HEK293 (cell line): ENCODE measurements at regions not wholly inside any gene's neighbourhood (a gene's known extent, or its start where the extent isn't known, plus 50 kb on each side); places are given as distances from the start of the nearest gene placed in this dataset.

Experiments used
- CTCF ChIA-PET: fragments of 350-600 bp; formaldehyde crosslinking; extraction: SDS; loops from one replicate; lab custom pipeline; 2021; ENCODE audit warnings: antibody characterized with exemption; lab: Yijun Ruan, JAX
- POLR2A ChIA-PET: fragments of 300-600 bp; formaldehyde crosslinking; extraction: SDS; loops from one replicate; lab custom pipeline; 2020; ENCODE audit warnings: antibody characterized with exemption, inconsistent platforms; lab: Yijun Ruan, JAX
- H3K27ac ChIP-seq: fragments of 200-500 bp; sonication (Bioruptor generic); 2 replicates; pipeline ENCODE4 v1.5.1; 2014; ENCODE audit warnings: low read depth, low read length, control low read depth, inconsistent platforms; ENCODE audit errors: extremely low read depth
- H3K36me3 ChIP-seq, 2 experiments: fragments of 200-500 bp in 1 of 2; sonication (Bioruptor generic) in 1 of 2; 1 replicate in 1 of 2; 2 replicates in 1 of 2; pipeline ENCODE4 v1.5.1; 2014 to 2017; ENCODE audit warnings: inconsistent platforms in 2 of 2, low read length in 2 of 2; ENCODE audit not compliant: control insufficient read depth in 2 of 2, insufficient read depth in 1 of 2
- H3K4me1 ChIP-seq: fragments of 200-500 bp; sonication (Bioruptor generic); 2 replicates; pipeline ENCODE4 v1.5.1; 2014; ENCODE audit warnings: mild to moderate bottlenecking, low read length, inconsistent platforms; ENCODE audit not compliant: control insufficient read depth, insufficient read depth
- H3K4me3 ChIP-seq: 2 replicates; pipeline ENCODE4 v1.5.1; 2011; ENCODE audit warnings: low read depth, mild to moderate bottlenecking, control low read depth, low read length, moderate library complexity
- H3K9me3 ChIP-seq: fragments of 200-500 bp; sonication (Bioruptor generic); 2 replicates; pipeline ENCODE4 v1.5.1; 2014; ENCODE audit warnings: low read depth, low read length, inconsistent platforms; ENCODE audit not compliant: control insufficient read depth, insufficient read depth
- ATF2 ChIP-seq: fragments of 450-650 bp; formaldehyde crosslinking; IDR thresholded peaks from 2 replicates; pipeline ENCODE4 v1.5.1; 2016; ENCODE audit warnings: missing biosample characterization, missing genetic modification characterization, low read depth
- GLIS1 ChIP-seq: fragments of 450-650 bp; formaldehyde crosslinking; IDR thresholded peaks from 2 replicates; pipeline ENCODE4 v1.5.1; 2016; ENCODE audit warnings: missing biosample characterization, missing genetic modification characterization
- GLIS2 ChIP-seq: fragments of 450-650 bp; formaldehyde crosslinking; IDR thresholded peaks from 2 replicates; pipeline ENCODE4 v1.5.1; 2016; ENCODE audit warnings: missing biosample characterization, missing genetic modification characterization
- HIC1 ChIP-seq: fragments of 450-650 bp; formaldehyde crosslinking; IDR thresholded peaks from 2 replicates; pipeline ENCODE4 v1.5.1; 2016; ENCODE audit warnings: missing biosample characterization, missing genetic modification characterization
- OVOL3 ChIP-seq: fragments of 450-650 bp; formaldehyde crosslinking; IDR thresholded peaks from 2 replicates; pipeline ENCODE4 v1.5.1; 2016; ENCODE audit warnings: missing biosample characterization, missing genetic modification characterization
- RBAK ChIP-seq: fragments of 450-650 bp; formaldehyde crosslinking; IDR thresholded peaks from 2 replicates; pipeline ENCODE4 v1.5.1; 2016; ENCODE audit warnings: missing biosample characterization, missing genetic modification characterization
- TCF7L2 ChIP-seq: IDR thresholded peaks from 2 replicates; pipeline ENCODE4 v1.6.1; 2011; ENCODE audit warnings: low read depth, mild to moderate bottlenecking, inconsistent platforms, low read length, moderate library complexity, borderline replicate concordance
- ZBTB10 ChIP-seq: fragments of 450-650 bp; formaldehyde crosslinking; IDR thresholded peaks from 2 replicates; pipeline ENCODE4 v1.5.1; 2016; ENCODE audit warnings: missing biosample characterization, missing genetic modification characterization
- ZBTB44 ChIP-seq: fragments of 450-650 bp; IDR thresholded peaks from 2 replicates; pipeline ENCODE4 v1.5.1; 2018; ENCODE audit warnings: missing biosample characterization, mild to moderate bottlenecking, missing genetic modification characterization
- ZNF146 ChIP-seq: fragments of 450-650 bp; formaldehyde crosslinking; IDR thresholded peaks from 2 replicates; pipeline ENCODE4 v1.5.1; 2016; ENCODE audit warnings: missing biosample characterization, missing genetic modification characterization
- ZNF280C ChIP-seq: fragments of 450-650 bp; formaldehyde crosslinking; IDR thresholded peaks from 2 replicates; pipeline ENCODE4 v1.5.1; 2016; ENCODE audit warnings: missing biosample characterization, missing genetic modification characterization
- ZNF292 ChIP-seq: fragments of 450-650 bp; formaldehyde crosslinking; IDR thresholded peaks from 2 replicates; pipeline ENCODE4 v1.5.1; 2016; ENCODE audit warnings: low read depth, missing biosample characterization, missing genetic modification characterization, borderline replicate concordance
- ZNF302 ChIP-seq: fragments of 450-650 bp; formaldehyde crosslinking; IDR thresholded peaks from 2 replicates; pipeline ENCODE4 v1.5.1; 2016; ENCODE audit warnings: missing biosample characterization, missing genetic modification characterization, low read depth
- ZNF426 ChIP-seq: fragments of 450-650 bp; formaldehyde crosslinking; IDR thresholded peaks from 2 replicates; pipeline ENCODE4 v1.5.1; 2017; ENCODE audit warnings: missing biosample characterization, missing genetic modification characterization, mild to moderate bottlenecking, inconsistent platforms, moderate library complexity
- ZNF530 ChIP-seq: fragments of 450-650 bp; formaldehyde crosslinking; IDR thresholded peaks from 2 replicates; pipeline ENCODE4 v1.5.1; 2016; ENCODE audit warnings: low read depth, missing biosample characterization, missing genetic modification characterization
- ZNF624 ChIP-seq: fragments of 450-650 bp; formaldehyde crosslinking; IDR thresholded peaks from 2 replicates; pipeline ENCODE4 v1.5.1; 2017; ENCODE audit warnings: missing biosample characterization, missing genetic modification characterization
- ZNF704 ChIP-seq: fragments of 450-650 bp; formaldehyde crosslinking; IDR thresholded peaks from 2 replicates; pipeline ENCODE4 v1.5.1; 2016; ENCODE audit warnings: missing biosample characterization, missing genetic modification characterization
- ZNF792 ChIP-seq: fragments of 450-650 bp; formaldehyde crosslinking; IDR thresholded peaks from 2 replicates; pipeline ENCODE4 v1.5.1; 2016; ENCODE audit warnings: missing biosample characterization, missing genetic modification characterization
- ZSCAN30 ChIP-seq: fragments of 450-650 bp; IDR thresholded peaks from 2 replicates; pipeline ENCODE4 v1.5.1; 2018; ENCODE audit warnings: missing biosample characterization, mild to moderate bottlenecking, missing genetic modification characterization, moderate library complexity
- ZSCAN5A ChIP-seq: fragments of 450-650 bp; formaldehyde crosslinking; IDR thresholded peaks from 2 replicates; pipeline ENCODE4 v1.5.1; 2016; ENCODE audit warnings: missing biosample characterization, missing genetic modification characterization

- TF ChIP-seq ATF2 (tag by site-specific recombination) (no peak), HIC1 (tag by site-specific recombination) (no peak), ZNF292 (no peak), ZBTB44 (tag by site-specific recombination) (no peak), RBAK (tag by site-specific recombination) (no peak), ZNF530 (tag by site-specific recombination) (no peak), OVOL3 (tag by site-specific recombination) (no peak), ZNF792 (no peak)
- TF ChIP-seq, all 188 proteins: peak for 0
Measured at GRCh38 chr3:82004266-82004665, 242.8 kb upstream of the GBE1 start (continued).

GRCh38 chr3:82002986-82003642 is 241.7 kb upstream of the GBE1 start:
- ChIA-PET CTCF (no interaction called here), POLR2A (no interaction called here)
- no peak for TF ChIP-seq ZNF624
- TF ChIP-seq ZNF530 (tag by site-specific recombination) = no peak
- TF ChIP-seq ZSCAN30 (tag by site-specific recombination) = no peak
- no peak for TF ChIP-seq GLIS2
- no peak for TF ChIP-seq ZNF302 (tag by site-specific recombination)
- TF ChIP-seq GLIS1 (tag by site-specific recombination) = no peak
- TF ChIP-seq, all 188 proteins: peak for 0

GRCh38 chr3:82002491-82002890 is 241.0 kb upstream of the GBE1 start:
- H3K9me3 ChIP-seq = no peaks in the 10 kb centered on the region
- H3K4me1 ChIP-seq = no peaks in the 10 kb centered on the region
- H3K36me3 ChIP-seq = no peaks in the 10 kb centered on the region
- ChIA-PET POLR2A (no interaction called here), CTCF (no interaction called here)
- no peak overlapping the region for H3K4me3 ChIP-seq
- H3K27ac ChIP-seq = no peak overlapping the region
- TF ChIP-seq ZNF704 (tag by site-specific recombination) (no peak), ZBTB10 (tag by site-specific recombination) (no peak), TCF7L2 (no peak), ZSCAN5A (tag by site-specific recombination) (no peak), ZNF280C (tag by site-specific recombination) (no peak), ZNF146 (tag by site-specific recombination) (no peak), ZNF624 (no peak), ZNF426 (tag by site-specific recombination) (no peak)

More at GRCh38 chr3:82002986-82003642, 241.7 kb upstream of the GBE1 start:
- H3K4me1 ChIP-seq = no peaks in the 10 kb centered on the region
- no peaks in the 10 kb centered on the region for H3K36me3 ChIP-seq
- H3K27ac ChIP-seq = no peak overlapping the region
- H3K4me3 ChIP-seq = no peak overlapping the region
- H3K9me3 ChIP-seq = no peaks in the 10 kb centered on the region
